Liver (tissue), 8 donors: ENCODE measurements at regions not wholly inside any gene's neighbourhood (a gene's known extent, or its start where the extent isn't known, plus 50 kb on each side); places are given as distances from the start of the nearest gene placed in this dataset.

Source experiments
- DNase-seq: peaks from one replicate; pipeline ENCODE4 v3.0.0-alpha.2; 2017; ENCODE audit warnings: low spot score
- H3K27ac ChIP-seq, 2 donors: one replicate each; pipeline ENCODE4 v1.7.0; 2013; ENCODE audit warnings: inconsistent platforms in 2 of 2, low read length in 2 of 2, control low read depth in 1 of 2, low read depth in 1 of 2, mild to moderate bottlenecking in 1 of 2
- H3K27me3 ChIP-seq, 4 donors: one replicate each; pipeline versions ENCODE4 v1.6.1 to v1.7.0; 2013; ENCODE audit warnings: low read length in 3 of 4, inconsistent platforms in 1 of 4, mild to moderate bottlenecking in 1 of 4, moderate library complexity in 1 of 4; ENCODE audit not compliant: control insufficient read depth in 4 of 4, insufficient read depth in 4 of 4
- H3K36me3 ChIP-seq, 4 donors: one replicate each; pipeline versions ENCODE4 v1.6.1 to v1.7.0; 2013; ENCODE audit warnings: low read length in 3 of 4, mild to moderate bottlenecking in 3 of 4, low read depth in 1 of 4, moderate library complexity in 1 of 4; ENCODE audit not compliant: control insufficient read depth in 4 of 4, insufficient read depth in 3 of 4
- H3K4me1 ChIP-seq, 4 donors: one replicate each; pipeline versions ENCODE4 v1.6.1 to v1.7.0; 2013; ENCODE audit warnings: low read length in 3 of 4, mild to moderate bottlenecking in 3 of 4, moderate library complexity in 1 of 4; ENCODE audit not compliant: control insufficient read depth in 4 of 4, insufficient read depth in 4 of 4
- H3K4me3 ChIP-seq, 3 donors: one replicate each; pipeline versions ENCODE4 v1.6.1 to v1.7.0; 2013; ENCODE audit warnings: low read length in 3 of 3, control low read depth in 1 of 3, low read depth in 1 of 3, mild to moderate bottlenecking in 1 of 3
- H3K9ac ChIP-seq, 2 donors: one replicate each; pipeline ENCODE4 v1.7.0; 2013; ENCODE audit warnings: low read length in 2 of 2, mild to moderate bottlenecking in 2 of 2, moderate library complexity in 2 of 2, control low read depth in 1 of 2, low read depth in 1 of 2
- H3K9me3 ChIP-seq, 4 donors: one replicate each; pipeline versions ENCODE4 v1.6.1 to v1.7.0; 2013; ENCODE audit warnings: low read length in 3 of 4; ENCODE audit not compliant: control insufficient read depth in 4 of 4
- CTCF ChIP-seq: fragments of 150-350 bp; IDR thresholded peaks from 2 replicates; pipeline ENCODE4 v1.5.1; 2017; ENCODE audit warnings: improper control_type of control experiment, low read depth, low read length; ENCODE audit not compliant: missing input control
- EGR1 ChIP-seq, 2 donors: IDR thresholded peaks; 2 replicates each; pipeline ENCODE4 v1.6.1; 2016 to 2018; ENCODE audit warnings: antibody characterized with exemption in 2 of 2, low read depth in 2 of 2
- FOXA1 ChIP-seq: IDR thresholded peaks from 2 replicates; pipeline ENCODE4 v1.6.1; 2016; ENCODE audit warnings: antibody characterized with exemption
- FOXA2 ChIP-seq: IDR thresholded peaks from 2 replicates; pipeline ENCODE4 v1.6.1; 2016; ENCODE audit warnings: antibody characterized with exemption
- HNF4A ChIP-seq, 2 donors: conservative IDR thresholded peaks; 2 replicates each; pipeline ENCODE4 v1.6.1; 2016; ENCODE audit warnings: antibody characterized with exemption in 2 of 2, mild to moderate bottlenecking in 2 of 2
- HNF4G ChIP-seq: IDR thresholded peaks from 2 replicates; pipeline ENCODE4 v1.6.1; 2016; ENCODE audit warnings: antibody characterized with exemption
- JUND ChIP-seq, 2 donors: IDR thresholded peaks; 2 replicates each; pipeline ENCODE4 v1.6.1; 2016; ENCODE audit warnings: antibody characterized with exemption in 2 of 2
- RAD21 ChIP-seq, 2 donors: IDR thresholded peaks; 2 replicates each; pipeline ENCODE4 v1.6.1; 2016; ENCODE audit warnings: antibody characterized with exemption in 2 of 2, mild to moderate bottlenecking in 2 of 2
- SP1 ChIP-seq: IDR thresholded peaks from 2 replicates; pipeline ENCODE4 v1.6.1; 2018; ENCODE audit warnings: antibody characterized with exemption, mild to moderate bottlenecking
- WGBS: extraction: QIAGEN DNeasy Blood & Tissue Kit; methylation state at CpG from one replicate; pipeline ENCODE4 v1.1.7; 2013; 5-methylcytosine and 5-hydroxymethylcytosine counted together
- TF ChIP-seq, protein P1 (sequence below): IDR thresholded peaks from 2 replicates; pipeline ENCODE4 v1.6.1; 2016; ENCODE audit warnings: antibody characterized with exemption
- TF ChIP-seq, protein P2 (sequence below): IDR thresholded peaks from 2 replicates; pipeline ENCODE4 v1.6.1; 2016; ENCODE audit warnings: antibody characterized with exemption, mild to moderate bottlenecking
- TF ChIP-seq, protein P3 (sequence below): IDR thresholded peaks from 2 replicates; pipeline ENCODE4 v1.6.1; 2016; ENCODE audit warnings: antibody characterized with exemption
- donor health status: healthy.
- donor health status: healthy.
- donor health status: healthy.
- donor health status: healthy.
- donor health status: healthy.

DNA sequence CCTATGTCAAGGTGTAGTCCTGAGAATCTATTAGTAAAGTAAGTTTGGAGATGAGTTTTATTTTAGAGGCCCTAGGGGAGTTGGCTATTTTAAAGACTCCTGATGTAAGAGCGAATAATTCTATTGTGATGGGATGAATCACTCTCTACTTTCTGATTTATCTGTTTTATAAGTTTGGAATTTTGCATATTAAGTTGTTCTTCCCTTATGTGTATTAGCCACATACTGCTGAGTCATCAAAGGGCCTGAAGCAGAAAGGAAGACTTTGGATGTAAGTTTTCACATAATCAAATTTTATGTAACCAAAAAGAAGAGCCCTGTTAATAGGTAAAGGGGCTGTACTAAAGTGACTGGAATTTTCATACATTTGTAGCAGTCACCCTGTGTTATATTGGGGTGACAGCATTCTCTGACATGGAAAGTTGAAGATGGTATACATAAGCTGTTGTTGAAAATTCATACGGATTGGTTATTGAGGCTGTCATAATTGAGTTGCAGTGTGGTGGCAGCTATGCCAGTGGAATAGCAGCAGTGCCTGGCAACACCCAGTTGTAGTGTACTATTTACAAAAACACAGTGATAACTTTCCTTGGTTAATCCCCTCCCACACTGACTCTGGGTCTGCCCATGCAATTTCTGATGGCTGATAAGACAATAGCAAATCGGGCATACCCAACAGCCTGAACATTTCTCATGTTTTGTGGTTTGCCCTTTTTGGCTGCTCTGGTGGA lies 90.6 kb upstream of the NTM start (continued):
- TF ChIP-seq, protein P1, sequence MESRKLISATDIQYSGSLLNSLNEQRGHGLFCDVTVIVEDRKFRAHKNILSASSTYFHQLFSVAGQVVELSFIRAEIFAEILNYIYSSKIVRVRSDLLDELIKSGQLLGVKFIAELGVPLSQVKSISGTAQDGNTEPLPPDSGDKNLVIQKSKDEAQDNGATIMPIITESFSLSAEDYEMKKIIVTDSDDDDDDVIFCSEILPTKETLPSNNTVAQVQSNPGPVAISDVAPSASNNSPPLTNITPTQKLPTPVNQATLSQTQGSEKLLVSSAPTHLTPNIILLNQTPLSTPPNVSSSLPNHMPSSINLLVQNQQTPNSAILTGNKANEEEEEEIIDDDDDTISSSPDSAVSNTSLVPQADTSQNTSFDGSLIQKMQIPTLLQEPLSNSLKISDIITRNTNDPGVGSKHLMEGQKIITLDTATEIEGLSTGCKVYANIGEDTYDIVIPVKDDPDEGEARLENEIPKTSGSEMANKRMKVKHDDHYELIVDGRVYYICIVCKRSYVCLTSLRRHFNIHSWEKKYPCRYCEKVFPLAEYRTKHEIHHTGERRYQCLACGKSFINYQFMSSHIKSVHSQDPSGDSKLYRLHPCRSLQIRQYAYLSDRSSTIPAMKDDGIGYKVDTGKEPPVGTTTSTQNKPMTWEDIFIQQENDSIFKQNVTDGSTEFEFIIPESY, result no peak
- TF ChIP-seq EGR1 (IDR thresholded peaks at IDR 0.05; ENCODE audit: low read depth in 2 of 2) (no peak), HNF4A (conservative IDR thresholded peaks at IDR 0.05) (no peak), FOXA1 (no peak)

DNA sequence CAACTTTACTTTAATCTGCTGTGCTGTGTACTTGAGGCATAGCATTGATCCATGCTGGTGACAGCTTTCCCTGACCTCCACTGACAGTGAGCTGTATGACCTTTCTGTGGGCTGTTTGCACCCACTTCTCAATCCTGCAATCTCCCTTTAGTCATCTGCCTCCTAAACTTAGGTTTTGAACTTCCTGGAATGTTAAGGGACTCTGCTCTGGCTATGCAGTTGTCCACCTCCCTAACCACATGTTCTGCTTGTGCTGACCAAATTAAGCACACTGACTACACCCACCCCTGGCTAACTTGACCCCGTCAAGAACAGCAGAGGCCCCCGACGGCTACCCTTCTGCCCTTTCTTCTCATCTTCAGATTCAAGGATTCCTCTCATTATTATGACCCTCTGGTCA lies 89.1 kb upstream of the NTM start:
- WGBS, result 84% methylated on average over 3 of the region's 3 CpGs
- TF ChIP-seq, protein P2, sequence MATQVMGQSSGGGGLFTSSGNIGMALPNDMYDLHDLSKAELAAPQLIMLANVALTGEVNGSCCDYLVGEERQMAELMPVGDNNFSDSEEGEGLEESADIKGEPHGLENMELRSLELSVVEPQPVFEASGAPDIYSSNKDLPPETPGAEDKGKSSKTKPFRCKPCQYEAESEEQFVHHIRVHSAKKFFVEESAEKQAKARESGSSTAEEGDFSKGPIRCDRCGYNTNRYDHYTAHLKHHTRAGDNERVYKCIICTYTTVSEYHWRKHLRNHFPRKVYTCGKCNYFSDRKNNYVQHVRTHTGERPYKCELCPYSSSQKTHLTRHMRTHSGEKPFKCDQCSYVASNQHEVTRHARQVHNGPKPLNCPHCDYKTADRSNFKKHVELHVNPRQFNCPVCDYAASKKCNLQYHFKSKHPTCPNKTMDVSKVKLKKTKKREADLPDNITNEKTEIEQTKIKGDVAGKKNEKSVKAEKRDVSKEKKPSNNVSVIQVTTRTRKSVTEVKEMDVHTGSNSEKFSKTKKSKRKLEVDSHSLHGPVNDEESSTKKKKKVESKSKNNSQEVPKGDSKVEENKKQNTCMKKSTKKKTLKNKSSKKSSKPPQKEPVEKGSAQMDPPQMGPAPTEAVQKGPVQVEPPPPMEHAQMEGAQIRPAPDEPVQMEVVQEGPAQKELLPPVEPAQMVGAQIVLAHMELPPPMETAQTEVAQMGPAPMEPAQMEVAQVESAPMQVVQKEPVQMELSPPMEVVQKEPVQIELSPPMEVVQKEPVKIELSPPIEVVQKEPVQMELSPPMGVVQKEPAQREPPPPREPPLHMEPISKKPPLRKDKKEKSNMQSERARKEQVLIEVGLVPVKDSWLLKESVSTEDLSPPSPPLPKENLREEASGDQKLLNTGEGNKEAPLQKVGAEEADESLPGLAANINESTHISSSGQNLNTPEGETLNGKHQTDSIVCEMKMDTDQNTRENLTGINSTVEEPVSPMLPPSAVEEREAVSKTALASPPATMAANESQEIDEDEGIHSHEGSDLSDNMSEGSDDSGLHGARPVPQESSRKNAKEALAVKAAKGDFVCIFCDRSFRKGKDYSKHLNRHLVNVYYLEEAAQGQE, result no peak
- no peak for TF ChIP-seq HNF4G
- TF ChIP-seq SP1, result no peak
- no peak for TF ChIP-seq HNF4A (conservative IDR thresholded peaks at IDR 0.05)
- TF ChIP-seq JUND (IDR thresholded peaks at IDR 0.05), result no peak
- TF ChIP-seq, protein P3, sequence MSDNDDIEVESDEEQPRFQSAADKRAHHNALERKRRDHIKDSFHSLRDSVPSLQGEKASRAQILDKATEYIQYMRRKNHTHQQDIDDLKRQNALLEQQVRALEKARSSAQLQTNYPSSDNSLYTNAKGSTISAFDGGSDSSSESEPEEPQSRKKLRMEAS, result no peak
- no peak for TF ChIP-seq FOXA2
- TF ChIP-seq RAD21 (IDR thresholded peaks at IDR 0.05), result no peak
- peaks cover 0 to 4% (median 0%) of the 10 kb centered on the region in 4 donors for H3K27me3 ChIP-seq

DNA sequence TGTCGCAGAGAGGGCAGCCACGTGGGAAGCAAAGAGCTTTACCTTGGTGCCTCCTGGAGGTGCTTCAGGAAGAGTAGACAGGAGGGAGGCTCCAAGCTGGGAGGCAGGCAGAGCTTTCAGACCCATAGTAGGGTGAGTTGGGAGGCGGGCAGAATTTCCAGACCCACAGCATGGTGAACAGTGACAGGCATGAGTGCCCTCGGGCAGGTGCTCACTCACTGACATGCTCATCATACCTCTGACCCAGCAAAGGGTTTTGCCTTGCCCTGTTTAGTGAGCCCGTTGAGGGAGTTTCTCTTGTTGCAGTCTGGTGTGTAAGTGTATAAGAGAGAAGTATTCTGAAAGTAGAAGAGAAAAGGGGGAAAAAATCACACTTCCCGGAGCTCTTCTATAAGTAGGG lies 86.4 kb upstream of the NTM start:
- H3K27ac ChIP-seq, result no peak overlapping the region
- H3K9me3 ChIP-seq, result peaks cover 0 to 3% (median 0%) of the 10 kb centered on the region in 4 donors
- no peaks in the 10 kb centered on the region for H3K27me3 ChIP-seq
- no peak overlapping the region for H3K4me3 ChIP-seq
- H3K36me3 ChIP-seq, result no peaks in the 10 kb centered on the region
- no peaks in the 10 kb centered on the region for H3K4me1 ChIP-seq
- TF ChIP-seq HNF4G (no peak), CTCF (no peak)
- DNase-seq, result no peak
- H3K9ac ChIP-seq, result no peak overlapping the region
- WGBS, result 70% methylated on average over 6 of the region's 6 CpGs

More for the DNA sequence above, 89.1 kb upstream of the NTM start:
- Histone ChIP-seq H3K9me3 (peaks cover 0 to 3% (median 0%) of the 10 kb centered on the region in 4 donors), H3K9ac (no peak overlapping the region), H3K27ac (no peak overlapping the region), H3K4me3 (no peak overlapping the region), H3K36me3 (no peaks in the 10 kb centered on the region), H3K4me1 (no peaks in the 10 kb centered on the region)
- DNase-seq, result no peak
